ENCODE measurements at regions not wholly inside any gene's neighbourhood (a gene's known extent, or its start where the extent isn't known, plus 50 kb on each side); places are given as distances from the start of the nearest gene placed in this dataset.

- TF ChIP-seq HDAC6 (IDR thresholded peaks at IDR 0.05; ENCODE audit: low read depth, low read length) (no peak), POLR2A (IDR thresholded peaks at IDR 0.05; ENCODE audit: control extremely low read depth in 1 of 2, low read depth in 2 of 2, low read length in 2 of 2) (no peak), EP300 (IDR thresholded peaks at IDR 0.05; ENCODE audit: borderline replicate concordance in 1 of 2, low read depth in 2 of 2, low read length in 2 of 2) (no peak), TEAD4 (IDR thresholded peaks at IDR 0.05; ENCODE audit: low read depth, low read length) (no peak)
Observed at GRCh38 chr2:240292619-240293525, 142.6 kb upstream of the GPC1 start (continued).

Data from H1 (cell line).